GM18517 (cell line): ENCODE measurements at regions not wholly inside any gene's neighbourhood (a gene's known extent, or its start where the extent isn't known, plus 50 kb on each side); places are given as distances from the start of the nearest gene placed in this dataset.

Source experiments
- ATAC-seq: cut with Tn5 transposase; IDR thresholded peaks from one replicate; pipeline ENCODE4 v1.9.1; 2021; ENCODE audit warnings: mild to moderate bottlenecking, moderate library complexity; ENCODE audit not compliant: unreplicated experiment

GRCh38 chr14:101024686-101025085 lies 121.2 kb upstream of the RTL1 start:
- no peak for ATAC-seq

DNA sequence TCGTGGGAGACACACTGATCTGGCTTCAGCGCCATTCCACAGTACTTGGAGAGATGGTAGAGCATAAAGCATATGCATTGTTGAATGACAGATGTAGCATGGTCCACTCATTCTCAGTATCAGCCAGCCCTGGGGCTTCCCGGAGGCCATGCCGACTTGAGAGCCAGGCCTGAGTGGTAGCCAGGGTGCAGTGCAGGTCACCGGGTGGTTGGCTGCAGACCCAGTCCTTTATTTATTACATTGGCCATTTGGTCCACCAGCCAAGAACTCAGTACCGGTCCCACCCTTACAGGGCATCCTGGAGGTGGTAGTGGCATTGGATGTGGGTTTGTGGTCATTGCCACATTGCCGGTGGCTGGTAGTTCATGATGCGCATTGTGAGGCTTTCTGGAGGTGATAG lies 121.6 kb upstream of the RTL1 start:
- no peak for ATAC-seq

GRCh38 chr14:101025696-101026095 lies 122.2 kb upstream of the RTL1 start:
- no peak for ATAC-seq

DNA sequence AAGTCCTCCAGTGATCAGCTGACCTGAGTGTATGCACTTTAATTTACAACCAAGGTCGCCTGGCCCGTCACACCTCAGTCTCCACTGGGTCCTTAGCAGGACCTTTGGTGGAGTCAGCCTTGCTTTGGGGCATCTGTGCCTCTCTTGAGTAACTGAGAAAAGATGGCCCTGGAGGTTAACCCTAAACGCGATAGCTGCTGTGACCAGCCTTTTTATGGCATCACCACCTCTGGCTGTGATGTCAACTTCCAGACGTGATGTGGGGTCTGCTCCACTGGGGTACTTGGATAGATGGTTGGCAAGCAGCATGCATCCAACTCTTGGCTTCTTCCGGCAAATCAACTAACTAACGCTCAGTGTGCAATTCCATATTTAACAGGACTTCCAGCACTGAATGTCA lies 122.8 kb upstream of the RTL1 start:
- ATAC-seq: no peak

GRCh38 chr14:101027291-101027690 lies 123.8 kb upstream of the RTL1 start:
- ATAC-seq: no peak

DNA sequence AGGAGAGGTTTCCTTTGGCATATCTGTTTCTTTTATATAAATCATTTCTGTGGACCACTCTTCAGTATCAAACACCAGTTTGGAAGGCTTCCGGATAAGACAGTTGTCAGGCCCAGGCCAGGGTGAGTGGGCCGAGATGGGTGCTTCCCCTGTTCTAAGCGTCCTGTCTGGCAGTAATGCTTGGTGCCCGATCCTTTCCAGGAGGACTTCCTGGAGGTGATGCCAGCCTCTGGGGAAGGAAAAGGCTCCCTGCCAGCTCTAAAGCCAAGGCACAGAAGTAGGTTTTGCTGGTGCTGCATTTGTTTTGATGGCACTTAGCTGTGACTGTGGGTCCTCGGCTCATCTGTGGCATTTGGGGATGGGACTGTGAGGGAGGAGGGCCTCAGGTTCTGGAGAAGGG lies 124.4 kb upstream of the RTL1 start:
- no peak for ATAC-seq

DNA sequence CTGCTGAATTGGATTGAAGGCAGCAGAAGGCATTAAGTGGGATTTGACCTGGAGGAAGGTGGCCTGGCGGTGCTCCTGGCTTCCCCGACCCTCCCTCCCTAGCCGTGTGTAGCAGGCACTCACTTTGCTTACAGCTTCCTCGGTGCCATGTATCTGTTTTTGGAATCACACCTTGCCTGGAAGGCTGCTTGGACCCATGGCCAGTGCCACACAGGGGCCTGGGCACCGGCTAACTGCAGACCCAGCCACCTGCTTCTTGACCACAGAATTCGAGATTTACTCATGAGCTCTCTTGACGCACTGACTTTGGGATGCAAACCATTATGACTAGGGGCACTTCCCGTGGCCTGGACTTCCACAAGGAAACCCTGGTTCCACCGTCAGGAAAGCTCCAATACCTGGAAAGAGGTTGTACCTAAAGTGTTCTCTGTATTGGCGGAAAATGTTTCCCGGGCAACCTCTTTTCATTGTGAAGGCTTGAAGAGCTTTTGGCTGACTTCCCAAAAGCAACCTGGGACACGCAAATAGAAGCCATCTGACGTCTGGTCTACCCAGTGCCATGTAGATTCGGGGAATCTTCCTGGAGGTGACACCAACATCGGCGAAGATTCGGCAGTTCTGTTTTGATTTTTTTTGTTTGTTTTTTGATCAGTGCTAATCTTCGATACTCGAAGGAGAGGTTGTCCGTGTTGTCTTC lies 125.6 kb upstream of the RTL1 start:
- ATAC-seq: no peak

DNA sequence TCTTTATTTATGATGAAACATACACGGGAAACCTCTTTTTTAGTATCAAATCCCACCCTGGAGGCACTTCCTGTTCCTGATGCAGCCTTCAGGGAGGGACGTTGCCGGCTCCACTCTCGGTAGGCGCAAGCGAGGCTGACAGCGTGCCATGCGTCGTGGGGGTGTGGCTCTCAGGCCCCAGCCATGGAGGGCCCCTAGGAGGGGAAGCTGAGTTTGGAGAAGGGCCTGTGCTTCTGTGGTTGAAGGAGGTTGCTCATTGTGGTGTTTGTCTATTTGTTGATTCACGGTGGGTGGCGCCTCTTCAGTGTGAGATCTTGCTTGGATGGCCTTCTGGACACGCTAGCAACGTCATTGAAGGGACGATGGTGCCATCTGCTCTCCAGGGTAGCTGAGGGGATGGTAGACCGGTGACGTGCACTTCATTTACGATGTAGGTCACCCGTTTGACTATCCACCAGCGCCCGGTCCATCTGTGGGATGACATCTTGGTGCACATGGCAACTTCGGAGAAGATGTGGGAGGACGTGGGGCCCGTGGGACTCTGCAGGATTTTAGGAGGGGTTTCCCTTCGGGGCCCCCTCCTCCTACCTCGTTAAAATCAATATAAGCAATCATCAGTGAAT lies 126.3 kb upstream of the RTL1 start:
- no peak for ATAC-seq

DNA sequence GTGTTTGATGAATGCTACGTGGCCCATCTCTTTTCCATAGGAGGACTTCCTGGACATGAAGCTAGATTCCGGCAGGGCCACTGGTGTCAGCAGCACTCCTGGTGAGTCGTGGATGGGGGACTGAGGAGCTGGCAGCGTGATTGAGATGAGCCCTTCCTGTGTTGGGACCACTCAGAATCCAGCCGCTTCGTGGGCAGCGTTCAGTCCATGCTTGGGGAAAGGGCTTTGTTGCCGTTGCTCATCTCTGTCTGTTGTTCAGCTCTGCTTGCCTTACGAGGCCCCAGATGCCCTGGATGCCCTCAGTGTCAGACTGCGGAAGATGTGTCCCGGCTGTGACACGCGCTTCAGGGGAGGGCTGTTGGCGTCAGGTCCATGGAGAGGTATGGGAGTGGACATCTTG lies 127.1 kb upstream of the RTL1 start:
- ATAC-seq: no peak

DNA sequence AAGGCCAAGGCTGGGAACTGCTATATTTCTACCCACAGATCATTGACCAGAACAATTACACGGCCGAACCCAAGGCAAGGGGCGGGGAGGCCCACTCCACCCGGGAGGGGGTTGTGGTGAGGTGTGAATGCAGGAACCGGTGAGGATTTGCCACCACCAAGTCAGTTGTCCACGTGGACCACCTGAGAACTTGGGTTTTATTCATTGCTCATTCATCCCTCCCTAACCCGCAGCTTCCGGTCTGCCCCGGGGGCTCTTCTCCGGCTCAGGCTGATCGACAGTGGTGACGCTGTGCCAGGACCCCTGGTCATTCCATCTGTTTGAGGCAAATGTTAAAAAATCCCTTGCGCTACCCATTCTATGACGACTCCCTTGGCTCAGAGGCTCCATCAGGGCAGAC lies 127.7 kb upstream of the RTL1 start:
- ATAC-seq: no peak

DNA sequence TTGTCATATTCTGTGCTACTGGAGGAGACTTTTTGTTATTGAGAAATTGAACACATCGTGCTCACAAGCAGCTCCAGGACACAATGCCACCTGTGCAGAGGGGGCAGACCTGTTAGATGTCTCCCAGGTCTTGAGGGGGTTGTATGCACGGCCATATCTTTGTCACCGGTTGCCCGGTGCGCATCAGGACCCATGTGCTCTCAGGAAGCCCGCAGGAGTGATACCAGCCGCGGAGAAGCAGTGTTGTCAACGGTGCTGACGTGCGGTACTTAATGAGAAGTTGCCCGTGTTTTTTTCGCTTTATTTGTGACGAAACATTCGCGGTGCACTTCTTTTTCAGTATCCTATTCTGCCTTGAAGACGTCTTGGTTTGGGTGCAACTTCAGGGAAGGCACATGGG lies 128.2 kb upstream of the RTL1 start:
- no peak for ATAC-seq

DNA sequence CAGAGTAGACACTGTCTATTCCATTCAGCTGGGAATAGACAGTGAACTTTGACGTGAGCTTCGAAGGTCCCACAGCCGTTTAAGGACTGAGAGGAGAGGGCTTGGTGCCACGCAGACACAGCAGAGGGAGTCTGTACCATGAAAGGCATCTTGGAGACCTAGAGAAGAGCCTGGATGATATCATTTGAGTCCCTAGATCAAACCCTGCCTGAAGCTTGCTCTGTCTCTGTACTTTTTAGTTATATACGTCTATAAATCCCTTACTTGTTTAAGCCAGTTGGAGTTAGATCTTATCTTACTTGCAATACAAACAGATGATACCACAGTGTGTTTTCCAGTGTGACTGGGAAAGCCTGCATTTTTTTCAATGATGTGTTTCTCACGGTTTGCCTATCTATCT lies 128.9 kb upstream of the RTL1 start:
- no peak for ATAC-seq

GRCh38 chr14:101033006-101033405 lies 129.5 kb upstream of the RTL1 start:
- ATAC-seq: no peak

DNA sequence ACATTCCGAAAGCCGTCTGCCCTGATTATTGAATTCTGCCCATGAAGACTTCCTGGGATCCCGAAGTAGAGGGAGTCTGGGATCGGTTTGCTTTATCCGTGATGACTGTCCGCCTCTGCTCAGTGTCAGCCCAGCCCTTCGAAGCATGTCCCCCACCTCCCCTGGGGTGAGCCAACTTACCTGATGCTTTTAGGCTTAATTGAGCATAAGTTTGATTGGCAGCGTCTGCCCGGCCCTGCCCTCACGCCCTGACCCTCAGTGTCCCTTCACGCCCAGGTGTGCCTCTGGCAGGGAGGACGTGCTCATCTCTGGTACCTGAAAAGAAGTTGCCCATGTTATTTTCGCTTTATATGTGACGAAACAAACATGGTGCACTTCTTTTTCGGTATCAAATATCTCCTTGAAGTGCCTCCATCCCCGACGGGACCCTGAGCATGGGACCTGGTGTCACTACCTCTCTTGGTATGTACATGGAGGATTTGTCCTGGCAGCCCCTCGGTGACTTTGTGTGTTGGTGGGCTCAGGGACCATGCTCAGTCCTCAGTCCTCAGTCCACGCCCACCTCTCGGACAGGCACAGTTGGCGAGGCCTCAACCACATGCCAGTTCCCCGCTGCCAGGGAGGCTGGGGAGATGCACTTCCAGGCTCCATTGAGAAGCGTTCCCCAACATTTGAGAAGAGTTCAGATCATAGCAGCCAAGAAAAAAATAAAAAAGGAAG lies 130.1 kb upstream of the RTL1 start:
- ATAC-seq: no peak

DNA sequence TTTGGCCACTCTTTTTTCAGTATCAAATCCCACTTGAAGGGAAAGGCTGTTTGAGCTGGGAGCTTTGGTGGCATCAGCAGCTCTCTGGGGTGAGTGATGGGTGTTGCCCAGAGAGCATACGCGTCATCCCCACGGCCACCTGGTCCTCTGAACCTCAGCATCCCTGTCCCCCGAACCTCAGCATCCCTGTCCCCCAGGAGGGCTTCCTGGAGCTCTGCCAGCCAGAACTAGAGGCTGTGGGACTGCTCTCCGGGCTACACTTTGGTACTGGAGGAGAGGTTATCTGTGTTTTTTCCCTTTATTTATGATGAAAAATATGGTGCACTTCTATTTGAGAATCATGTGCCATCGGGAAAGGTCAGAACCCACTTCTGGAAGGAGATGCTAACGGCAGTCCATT lies 131.5 kb upstream of the RTL1 start:
- ATAC-seq: no peak

DNA sequence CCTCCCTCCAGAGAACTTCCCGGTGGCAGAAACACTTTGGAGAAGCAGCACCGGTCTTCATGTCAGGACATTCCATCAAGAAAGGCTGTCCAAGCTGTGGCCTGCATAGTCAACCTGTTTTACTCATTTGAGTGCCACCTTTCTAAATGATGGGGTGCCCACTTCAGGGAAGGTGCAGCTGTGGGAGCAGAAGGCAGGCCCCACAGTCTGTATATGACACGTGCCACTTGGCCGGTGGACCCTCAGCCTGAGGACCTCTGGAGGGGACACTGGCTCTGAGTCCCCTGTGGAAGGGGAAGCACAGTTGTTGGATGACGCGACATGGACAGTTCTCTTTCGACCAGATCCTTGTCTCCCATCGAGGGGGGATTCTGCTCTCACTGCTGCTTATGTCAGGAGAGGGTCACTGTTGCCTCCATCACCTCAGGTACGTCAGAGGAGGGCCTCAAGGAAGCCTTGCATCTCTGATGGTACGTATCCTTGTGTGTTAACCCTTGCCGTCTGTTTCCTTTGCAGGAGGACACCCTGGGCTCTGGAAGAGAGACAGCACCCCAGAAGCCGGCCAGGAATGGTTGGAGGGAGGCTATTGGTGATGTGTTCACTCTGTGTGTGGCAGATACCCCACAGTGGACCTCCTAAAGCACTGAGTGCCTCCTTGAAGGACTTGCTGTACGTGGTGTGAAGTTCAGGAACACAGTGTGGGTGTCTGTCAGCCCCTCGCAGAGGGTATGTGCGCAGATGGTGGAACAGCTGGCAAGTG lies 132.1 kb upstream of the RTL1 start:
- no peak for ATAC-seq

GRCh38 chr14:101037021-101037817 lies 133.7 kb upstream of the RTL1 start:
- ATAC-seq: no peak

GRCh38 chr14:101039031-101039754 lies 135.7 kb upstream of the RTL1 start:
- ATAC-seq: no peak

DNA sequence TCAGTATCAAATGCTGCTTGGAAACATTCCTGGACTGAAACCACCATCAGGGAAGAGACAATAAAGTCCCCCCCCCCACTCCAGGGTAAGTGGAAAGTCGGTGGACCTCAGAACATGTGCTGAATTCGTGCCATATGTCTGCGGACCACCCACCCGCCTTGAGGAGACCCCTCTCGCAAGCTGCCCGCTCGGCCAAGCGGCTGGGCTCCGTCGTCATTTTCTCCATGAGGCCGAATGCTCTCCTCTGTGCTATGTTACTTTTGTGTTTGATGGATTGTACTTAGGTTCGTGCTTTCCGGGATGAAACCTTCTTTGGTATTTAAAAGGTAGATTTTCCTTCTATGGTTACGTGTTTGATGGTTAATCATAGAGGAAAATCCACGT lies 136.2 kb upstream of the RTL1 start:
- ATAC-seq: no peak
